SK-N-MC (cell line): ENCODE measurements at regions not wholly inside any gene's neighbourhood (a gene's known extent, or its start where the extent isn't known, plus 50 kb on each side); places are given as distances from the start of the nearest gene placed in this dataset.

ENCODE experiments used
- DNase-seq: peaks from one replicate; pipeline ENCODE4 v3.0.0-alpha.2; 2011; ENCODE audit warnings: low read depth, low spot score
- H3K27ac ChIP-seq: fragments of 200-600 bp; sonication (generic); 2 replicates; pipeline ENCODE4 v1.5.1; 2016; ENCODE audit warnings: mixed run types
- H3K36me3 ChIP-seq: fragments of 200-600 bp; sonication (generic); 2 replicates; pipeline ENCODE4 v1.6.1; 2017; ENCODE audit warnings: antibody characterized with exemption, low read length, mixed read lengths; ENCODE audit not compliant: insufficient read depth
- H3K4me3 ChIP-seq: fragments of 200-600 bp; sonication (generic); 2 replicates; pipeline ENCODE4 v1.5.1; 2016
- H3K9ac ChIP-seq: fragments of 200-600 bp; sonication (generic); 2 replicates; pipeline ENCODE4 v1.8.0; 2017; ENCODE audit warnings: mixed run types, mixed read lengths; ENCODE audit not compliant: insufficient read length
- H3K9me3 ChIP-seq: fragments of 200-600 bp; sonication (generic); 2 replicates; pipeline ENCODE4 v1.6.1; 2017; ENCODE audit warnings: low read depth, mild to moderate bottlenecking, antibody characterized with exemption, low read length, moderate library complexity, mixed read lengths
- EZH2 ChIP-seq: fragments of 200-600 bp; sonication (generic); IDR thresholded peaks from one replicate; pipeline ENCODE4 v1.6.1; 2017; ENCODE audit warnings: antibody characterized with exemption
- FOXP2 ChIP-seq: optimal IDR thresholded peaks from 2 replicates; pipeline ENCODE3; 2011; ENCODE audit warnings: mild to moderate bottlenecking, moderate library complexity; ENCODE audit not compliant: insufficient read depth; ENCODE audit errors: extremely low read length, control extremely low read depth
- POLR2AphosphoS5 ChIP-seq: IDR thresholded peaks from 2 replicates; pipeline ENCODE4 v1.6.1; 2012; ENCODE audit warnings: mild to moderate bottlenecking, low read depth, low read length, borderline replicate concordance

DNA sequence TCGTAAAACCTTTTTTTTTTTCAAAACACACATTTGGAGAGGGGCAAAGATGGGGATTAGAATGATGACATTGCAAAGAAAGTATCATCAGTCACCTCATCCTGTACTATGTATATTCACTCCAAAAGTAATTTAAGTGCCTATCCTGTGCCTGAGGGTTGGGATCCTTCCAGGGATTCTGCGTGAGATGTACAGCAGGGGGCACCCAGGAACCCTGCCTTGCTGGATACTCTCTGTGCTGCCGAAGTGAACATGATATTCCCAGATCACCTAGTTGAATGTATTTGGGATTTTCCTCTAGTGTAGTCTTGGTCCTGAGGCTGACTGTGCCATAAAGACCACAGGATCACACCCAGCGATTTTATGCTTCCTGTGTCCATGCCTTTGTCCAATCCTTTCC, 372.7 kb downstream of the IPO8 start:
- H3K4me3 ChIP-seq, result no peak overlapping the region
- H3K36me3 ChIP-seq, result no peaks in the 10 kb centered on the region
- no peak for TF ChIP-seq EZH2
- TF ChIP-seq POLR2AphosphoS5, result no peak
- no peak for TF ChIP-seq FOXP2
- no peaks in the 10 kb centered on the region for H3K9me3 ChIP-seq
- DNase-seq, result no peak
- no peak overlapping the region for H3K9ac ChIP-seq
- H3K27ac ChIP-seq, result no peak overlapping the region

DNA sequence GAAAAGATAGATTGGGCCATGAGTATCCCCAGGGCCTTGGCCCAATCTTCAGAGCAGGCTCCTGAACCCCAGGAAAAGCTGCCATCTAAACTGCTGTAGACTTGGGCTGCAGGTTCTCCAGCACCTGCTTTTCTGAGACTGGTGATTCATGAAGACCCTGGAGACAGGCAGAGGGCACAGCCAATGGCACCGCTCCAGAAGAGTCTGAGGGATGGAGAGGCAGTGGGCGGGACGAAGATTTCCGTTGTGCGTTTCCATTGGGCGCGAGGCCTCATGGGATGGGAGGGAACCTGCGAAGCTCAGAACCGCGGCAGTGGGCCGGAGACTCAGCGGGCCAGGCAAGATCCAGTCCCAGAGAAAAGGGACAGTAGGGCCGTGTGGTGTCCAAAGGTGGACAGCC, 375.1 kb downstream of the IPO8 start:
- no peaks in the 10 kb centered on the region for H3K36me3 ChIP-seq
- H3K9me3 ChIP-seq, result no peaks in the 10 kb centered on the region
- TF ChIP-seq FOXP2, result no peak
- TF ChIP-seq POLR2AphosphoS5, result no peak
- TF ChIP-seq EZH2, result no peak
- H3K4me3 ChIP-seq, result no peak overlapping the region
- DNase-seq, result no peak
- H3K9ac ChIP-seq, result no peak overlapping the region
- H3K27ac ChIP-seq, result no peak overlapping the region

DNA sequence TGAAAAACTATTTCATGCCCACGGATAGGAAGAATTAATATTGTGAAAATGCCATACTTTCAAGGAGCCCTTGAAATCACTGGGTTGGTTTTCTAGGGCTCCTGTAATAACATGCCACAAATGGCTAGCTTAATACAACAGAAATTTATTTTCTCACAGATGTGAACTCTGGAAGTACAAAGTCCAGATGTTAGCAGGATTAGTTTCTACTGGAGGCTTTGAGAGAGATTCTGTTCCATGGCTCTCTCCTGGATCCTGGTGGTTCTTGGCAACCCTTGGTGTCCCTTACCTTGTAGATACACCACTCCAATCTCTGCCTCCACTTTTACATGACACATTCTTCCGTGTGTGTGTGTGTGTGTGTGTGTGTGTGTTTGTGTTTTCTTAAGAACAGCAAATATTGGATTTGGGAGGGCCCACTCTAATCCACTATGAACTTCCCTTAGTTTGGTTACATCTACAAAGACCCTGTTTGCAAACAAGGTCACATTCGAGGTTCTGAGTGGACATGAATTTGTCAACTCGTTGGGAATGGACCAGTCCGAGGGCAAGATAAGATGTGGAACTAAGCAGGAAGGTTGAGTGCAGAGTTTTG, 381.1 kb downstream of the IPO8 start:
- Histone ChIP-seq H3K9ac (no peak overlapping the region), H3K27ac (no peak overlapping the region), H3K4me3 (no peak overlapping the region), H3K9me3 (no peaks in the 10 kb centered on the region), H3K36me3 (no peaks in the 10 kb centered on the region)
- DNase-seq, result no peak
- no peak for TF ChIP-seq EZH2
- no peak for TF ChIP-seq FOXP2
- TF ChIP-seq POLR2AphosphoS5, result no peak

DNA sequence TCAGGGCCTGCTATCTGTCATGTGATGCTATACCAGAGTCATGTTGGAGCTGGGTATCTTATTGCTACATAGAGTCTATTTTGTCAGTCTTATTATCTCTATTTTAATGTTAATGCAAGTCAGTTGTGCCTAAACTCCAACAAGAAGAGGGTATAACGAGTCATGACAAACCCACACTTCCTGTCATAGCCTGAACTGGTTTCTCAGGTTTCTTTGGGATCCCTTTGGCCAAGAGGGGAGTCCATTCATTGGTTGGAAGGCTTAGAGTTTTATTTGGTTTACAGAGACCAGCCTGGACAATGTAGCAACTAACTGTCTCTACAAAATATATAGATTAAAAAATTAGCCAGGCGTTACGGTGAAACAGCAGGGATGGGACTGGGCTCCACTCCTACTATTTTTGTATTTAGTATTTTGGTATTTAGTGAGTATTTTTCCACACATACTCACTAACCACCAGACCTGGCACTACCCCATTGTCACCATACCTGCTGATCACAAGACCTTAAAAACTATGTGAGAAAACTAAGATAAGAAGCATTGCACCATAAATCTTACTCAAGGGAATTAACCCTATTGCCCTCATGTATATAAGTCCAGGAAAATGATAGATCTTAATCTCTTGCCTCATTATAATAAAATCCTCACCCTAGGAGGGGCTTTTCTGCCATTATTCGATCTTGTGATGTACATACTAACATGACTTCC, 387.5 kb downstream of the IPO8 start:
- no peak overlapping the region for H3K27ac ChIP-seq
- H3K9ac ChIP-seq, result no peak overlapping the region
- DNase-seq, result no peak
- H3K4me3 ChIP-seq, result no peak overlapping the region
- no peaks in the 10 kb centered on the region for H3K9me3 ChIP-seq
- TF ChIP-seq POLR2AphosphoS5, result no peak
- TF ChIP-seq FOXP2, result no peak
- no peak for TF ChIP-seq EZH2
- H3K36me3 ChIP-seq, result no peaks in the 10 kb centered on the region

DNA sequence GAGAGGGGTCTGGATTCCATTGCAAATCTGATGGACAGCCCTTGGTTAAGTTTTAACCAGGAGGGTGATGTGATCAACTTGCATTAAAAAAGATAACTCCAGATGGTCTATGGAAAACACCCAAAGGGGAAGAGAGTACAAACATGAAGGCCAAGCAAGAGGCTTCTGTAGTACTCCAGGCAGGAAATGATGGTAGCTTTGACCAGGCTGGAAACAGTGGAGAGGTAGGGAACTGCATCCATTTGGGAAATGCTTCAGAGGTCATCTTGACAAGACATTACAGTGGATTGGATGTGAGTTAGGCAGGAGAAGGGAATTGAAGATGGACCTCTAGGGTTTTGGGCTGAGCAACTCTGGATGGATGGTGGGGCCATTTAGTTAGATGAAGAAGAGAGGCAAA, 391.1 kb downstream of the IPO8 start:
- Histone ChIP-seq H3K27ac (no peak overlapping the region), H3K4me3 (no peak overlapping the region), H3K9ac (no peak overlapping the region), H3K9me3 (no peaks in the 10 kb centered on the region), H3K36me3 (no peaks in the 10 kb centered on the region)
- DNase-seq, result no peak
- TF ChIP-seq FOXP2 (no peak), POLR2AphosphoS5 (no peak), EZH2 (no peak)

DNA sequence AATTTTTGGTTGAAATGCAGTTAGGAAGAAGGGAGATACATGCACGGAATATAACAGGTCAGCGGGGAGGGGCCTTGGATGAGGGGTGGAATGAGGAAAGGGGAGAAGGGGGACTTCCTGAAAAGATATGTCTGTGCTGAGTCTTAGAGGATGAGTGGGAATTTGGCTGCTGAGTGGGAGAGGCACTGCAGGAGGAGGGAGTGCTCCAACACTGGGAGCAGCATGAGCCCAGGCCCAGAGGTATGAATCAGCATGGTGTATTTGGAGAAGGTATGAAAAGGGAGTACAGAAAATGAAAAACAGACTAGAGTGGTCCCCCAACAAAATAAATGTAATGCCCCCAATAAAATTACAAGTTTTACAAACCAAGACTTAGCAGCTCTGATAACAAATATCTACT, 394.4 kb downstream of the IPO8 start:
- DNase-seq, result no peak
- no peaks in the 10 kb centered on the region for H3K9me3 ChIP-seq
- no peak overlapping the region for H3K9ac ChIP-seq
- H3K27ac ChIP-seq, result no peak overlapping the region
- TF ChIP-seq FOXP2 (no peak), POLR2AphosphoS5 (no peak), EZH2 (no peak)
- no peak overlapping the region for H3K4me3 ChIP-seq
- no peaks in the 10 kb centered on the region for H3K36me3 ChIP-seq

DNA sequence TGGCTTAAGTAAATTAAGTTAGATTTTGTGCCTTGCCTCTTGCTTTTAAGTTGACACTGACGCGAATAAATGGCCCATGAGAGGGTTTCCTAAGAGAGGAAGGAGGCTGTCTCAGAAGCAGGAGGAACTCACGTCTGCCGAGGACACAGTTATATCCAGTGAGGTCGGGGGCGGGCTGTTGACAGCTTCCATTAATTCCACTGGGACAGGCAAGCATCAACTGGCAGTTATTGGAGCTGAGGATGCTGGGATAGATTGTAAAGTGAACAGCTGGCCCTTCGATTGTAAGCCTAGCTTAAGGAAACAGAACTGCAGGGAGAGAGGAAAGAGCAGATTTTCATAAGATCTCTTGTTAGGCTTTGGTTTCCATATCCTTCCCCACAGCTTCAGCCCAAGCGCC, 399.2 kb downstream of the IPO8 start:
- TF ChIP-seq POLR2AphosphoS5 (no peak), FOXP2 (no peak), EZH2 (no peak)
- Histone ChIP-seq H3K36me3 (no peaks in the 10 kb centered on the region), H3K4me3 (no peak overlapping the region), H3K9ac (no peak overlapping the region), H3K9me3 (no peaks in the 10 kb centered on the region), H3K27ac (no peak overlapping the region)
- DNase-seq, result no peak

DNA sequence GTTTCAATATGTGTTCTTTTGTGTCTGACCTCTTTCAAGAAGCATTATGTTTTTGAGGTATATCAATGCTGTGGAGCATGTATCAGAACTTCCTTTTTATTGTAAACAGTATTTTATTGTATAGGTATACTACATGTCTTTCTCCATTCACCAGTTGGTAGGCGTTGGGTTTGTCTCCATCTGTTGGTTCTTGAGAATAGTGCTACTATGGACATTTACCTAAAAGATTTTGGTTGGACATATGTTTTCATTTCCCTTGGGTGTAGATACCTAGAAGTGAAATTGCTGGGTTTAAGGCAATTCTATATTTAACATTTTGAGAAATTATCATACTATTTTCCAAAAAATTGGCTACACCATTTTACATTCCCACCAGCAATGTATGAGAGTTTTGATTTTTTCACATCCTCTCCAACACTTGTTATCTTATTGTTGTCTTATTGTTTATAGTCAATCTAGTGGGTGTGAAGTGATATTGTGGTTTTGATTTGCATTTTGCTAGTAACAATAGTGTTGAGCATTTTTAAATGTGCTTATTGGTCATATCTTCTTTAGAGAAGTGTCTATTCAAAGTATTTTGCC, 409.2 kb downstream of the IPO8 start:
- Histone ChIP-seq H3K9me3 (no peaks in the 10 kb centered on the region), H3K36me3 (no peaks in the 10 kb centered on the region), H3K9ac (no peak overlapping the region), H3K4me3 (no peak overlapping the region), H3K27ac (no peak overlapping the region)
- DNase-seq, result no peak
- TF ChIP-seq EZH2 (no peak), FOXP2 (no peak), POLR2AphosphoS5 (no peak)
